Chondrocyte (in vitro differentiated cells): ENCODE measurements at regions not wholly inside any gene's neighbourhood (a gene's known extent, or its start where the extent isn't known, plus 50 kb on each side); places are given as distances from the start of the nearest gene placed in this dataset.

ENCODE experiments used
- DNase-seq: peaks from one replicate; pipeline ENCODE4 v3.0.0; 2021; ENCODE audit warnings: mixed read lengths, low spot score
- H3K27ac Mint-ChIP-seq: one replicate; pipeline ENCODE4 v1.8.0; 2021; ENCODE audit warnings: mild to moderate bottlenecking, moderate library complexity, mixed read lengths; ENCODE audit not compliant: unreplicated experiment
- H3K27me3 Mint-ChIP-seq: 2 replicates; pipeline ENCODE4 v1.8.0; 2021; ENCODE audit warnings: low read depth, mixed read lengths
- H3K36me3 Mint-ChIP-seq: 2 replicates; pipeline ENCODE4 v1.8.0; 2021; ENCODE audit warnings: low read depth, mixed read lengths
- H3K4me1 Mint-ChIP-seq: 2 replicates; pipeline ENCODE4 v1.8.0; 2021; ENCODE audit warnings: low read depth, mild to moderate bottlenecking, mixed read lengths
- H3K4me3 Mint-ChIP-seq: one replicate; pipeline ENCODE4 v1.8.0; 2021; ENCODE audit warnings: mild to moderate bottlenecking, moderate library complexity, mixed read lengths; ENCODE audit not compliant: unreplicated experiment
- H3K9me3 Mint-ChIP-seq: 2 replicates; pipeline ENCODE4 v1.8.0; 2021; ENCODE audit warnings: low read depth, mixed read lengths
- TF ChIP-seq, protein P1 (sequence below): fragments of 200-600 bp; sonication (generic); IDR thresholded peaks from 2 replicates; pipeline ENCODE4 v1.5.0; 2021; ENCODE audit warnings: antibody characterized with exemption, mild to moderate bottlenecking, moderate library complexity

- no peaks in the 10 kb centered on the region for H3K4me1 Mint-ChIP-seq
- H3K36me3 Mint-ChIP-seq: no peaks in the 10 kb centered on the region
- H3K27ac Mint-ChIP-seq: no peak overlapping the region
- H3K4me3 Mint-ChIP-seq: no peak overlapping the region
- no peaks in the 10 kb centered on the region for H3K9me3 Mint-ChIP-seq
- DNase-seq: no peak
- peaks cover 21% of the 10 kb centered on the region for H3K27me3 Mint-ChIP-seq
- TF ChIP-seq, protein P1, sequence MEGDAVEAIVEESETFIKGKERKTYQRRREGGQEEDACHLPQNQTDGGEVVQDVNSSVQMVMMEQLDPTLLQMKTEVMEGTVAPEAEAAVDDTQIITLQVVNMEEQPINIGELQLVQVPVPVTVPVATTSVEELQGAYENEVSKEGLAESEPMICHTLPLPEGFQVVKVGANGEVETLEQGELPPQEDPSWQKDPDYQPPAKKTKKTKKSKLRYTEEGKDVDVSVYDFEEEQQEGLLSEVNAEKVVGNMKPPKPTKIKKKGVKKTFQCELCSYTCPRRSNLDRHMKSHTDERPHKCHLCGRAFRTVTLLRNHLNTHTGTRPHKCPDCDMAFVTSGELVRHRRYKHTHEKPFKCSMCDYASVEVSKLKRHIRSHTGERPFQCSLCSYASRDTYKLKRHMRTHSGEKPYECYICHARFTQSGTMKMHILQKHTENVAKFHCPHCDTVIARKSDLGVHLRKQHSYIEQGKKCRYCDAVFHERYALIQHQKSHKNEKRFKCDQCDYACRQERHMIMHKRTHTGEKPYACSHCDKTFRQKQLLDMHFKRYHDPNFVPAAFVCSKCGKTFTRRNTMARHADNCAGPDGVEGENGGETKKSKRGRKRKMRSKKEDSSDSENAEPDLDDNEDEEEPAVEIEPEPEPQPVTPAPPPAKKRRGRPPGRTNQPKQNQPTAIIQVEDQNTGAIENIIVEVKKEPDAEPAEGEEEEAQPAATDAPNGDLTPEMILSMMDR: no peak
Measured at GRCh38 chr2:134021830-134022524, 231.9 kb upstream of the MGAT5 start.

DNA sequence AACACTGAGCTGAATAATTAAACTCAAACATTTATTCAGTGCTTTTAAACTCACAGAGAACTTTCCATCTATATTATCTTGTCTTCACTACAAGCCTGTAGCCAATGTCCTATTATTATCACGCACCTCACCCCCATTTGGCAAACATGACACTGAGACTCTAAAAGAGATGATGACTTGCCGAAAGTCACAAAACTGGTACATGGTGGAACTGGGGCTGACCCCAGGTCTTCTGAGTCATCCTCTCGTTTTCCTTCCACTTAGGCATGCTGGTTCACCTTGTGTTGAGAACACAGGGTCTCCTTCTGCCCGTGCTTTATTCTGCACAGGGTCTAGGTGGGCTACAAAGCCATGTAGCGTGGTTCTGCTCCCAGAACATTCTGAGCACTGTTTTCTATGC, 230.0 kb upstream of the MGAT5 start:
- Mint-ChIP-seq H3K27me3 (peaks cover 21% of the 10 kb centered on the region), H3K9me3 (no peaks in the 10 kb centered on the region), H3K4me1 (no peaks in the 10 kb centered on the region), H3K4me3 (no peak overlapping the region), H3K27ac (no peak overlapping the region), H3K36me3 (no peaks in the 10 kb centered on the region)
- no peak for DNase-seq
- TF ChIP-seq, protein P1: no peak

DNA sequence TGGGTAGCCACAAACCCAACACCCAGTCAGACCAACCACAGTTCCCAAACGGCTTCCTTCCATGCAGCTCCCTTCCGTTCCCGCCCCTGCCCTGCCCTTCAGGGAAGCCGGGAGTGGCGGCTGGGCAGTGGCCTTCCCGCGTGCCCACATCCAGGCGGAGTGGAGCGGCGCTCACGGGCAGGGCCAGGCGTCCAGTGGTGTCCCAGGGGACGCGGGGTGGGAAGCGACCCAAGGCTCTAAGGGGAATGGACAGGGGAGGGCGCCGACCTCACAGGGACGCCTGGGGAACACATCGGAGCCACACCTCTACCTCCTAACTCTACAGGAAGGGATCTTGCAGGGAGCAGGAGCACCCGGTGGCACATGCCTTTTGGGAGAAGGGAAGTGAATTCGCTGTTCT, 225.9 kb upstream of the MGAT5 start:
- TF ChIP-seq, protein P1: no peak
- DNase-seq: no peak
- Mint-ChIP-seq H3K36me3 (no peaks in the 10 kb centered on the region), H3K4me1 (peaks cover 8% of the 10 kb centered on the region), H3K27me3 (peaks cover 19% of the 10 kb centered on the region), H3K4me3 (no peak overlapping the region), H3K9me3 (no peaks in the 10 kb centered on the region), H3K27ac (no peak overlapping the region)

- Mint-ChIP-seq H3K4me3 (no peak overlapping the region), H3K36me3 (no peaks in the 10 kb centered on the region), H3K27me3 (peaks cover 17% of the 10 kb centered on the region), H3K27ac (no peak overlapping the region), H3K9me3 (no peaks in the 10 kb centered on the region), H3K4me1 (peaks cover 8% of the 10 kb centered on the region)
- TF ChIP-seq, protein P1: no peak
- DNase-seq: no peak
Measured at GRCh38 chr2:134029418-134029817, 224.5 kb upstream of the MGAT5 start.

DNA sequence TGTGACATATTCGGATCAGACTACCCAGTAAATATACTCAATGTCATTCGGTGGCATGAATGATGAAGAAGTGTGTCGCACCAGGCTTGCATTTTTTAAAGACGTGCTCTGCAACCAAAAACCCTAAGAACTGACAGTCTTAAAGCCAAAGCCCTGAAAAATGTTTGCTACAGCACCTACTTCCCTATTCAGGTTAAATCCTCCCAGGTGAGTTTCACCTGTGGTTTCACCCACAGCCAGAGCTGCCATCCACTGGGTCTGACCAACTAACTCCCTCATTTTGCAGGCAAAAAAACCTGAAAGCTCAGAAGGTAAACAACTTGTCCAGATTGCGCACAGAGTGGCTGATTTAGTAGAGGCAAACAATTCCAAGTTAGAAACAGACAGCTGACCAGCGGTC, 222.3 kb upstream of the MGAT5 start:
- H3K36me3 Mint-ChIP-seq: no peaks in the 10 kb centered on the region
- no peak for DNase-seq
- H3K27ac Mint-ChIP-seq: no peak overlapping the region
- TF ChIP-seq, protein P1: no peak
- peaks cover 3% of the 10 kb centered on the region for H3K9me3 Mint-ChIP-seq
- peaks cover 10% of the 10 kb centered on the region for H3K27me3 Mint-ChIP-seq
- no peak overlapping the region for H3K4me3 Mint-ChIP-seq
- peaks cover 8% of the 10 kb centered on the region for H3K4me1 Mint-ChIP-seq
